GM12892 (cell line): ENCODE measurements at regions not wholly inside any gene's neighbourhood (a gene's known extent, or its start where the extent isn't known, plus 50 kb on each side); places are given as distances from the start of the nearest gene placed in this dataset.

Source experiments
- POLR2A ChIP-seq: IDR thresholded peaks from 2 replicates; pipeline ENCODE4 v1.6.1; 2011; ENCODE audit warnings: low read depth, low read length, control low read depth
- POLR2AphosphoS5 ChIP-seq: IDR thresholded peaks from 2 replicates; pipeline ENCODE4 v1.6.1; 2011; ENCODE audit warnings: low read depth, low read length, control low read depth
- TAF1 ChIP-seq: IDR thresholded peaks from 2 replicates; pipeline ENCODE4 v1.6.1; 2011; ENCODE audit warnings: low read depth, mild to moderate bottlenecking, control low read depth, low read length, borderline replicate concordance

DNA sequence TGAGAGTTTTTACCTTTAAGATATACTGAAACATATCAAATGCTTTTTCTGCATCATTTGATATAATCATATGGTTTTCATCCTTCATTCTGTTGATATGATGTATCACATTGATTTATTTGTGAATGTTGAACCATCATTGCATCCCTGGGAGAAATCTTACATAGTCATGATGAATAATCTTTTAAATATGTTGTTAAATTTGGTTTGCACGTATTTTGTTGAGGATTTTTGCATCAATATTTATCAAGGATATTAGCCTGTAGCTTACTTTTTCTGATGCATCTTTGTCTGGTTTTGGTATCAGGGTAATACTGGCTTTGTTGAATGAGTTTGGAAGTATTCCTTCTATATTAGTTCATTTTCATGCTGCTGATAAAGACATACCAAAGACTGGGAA lies 541.4 kb downstream of the TLL1 start:
- TF ChIP-seq TAF1 = no peak
- TF ChIP-seq POLR2AphosphoS5 = no peak
- no peak for TF ChIP-seq POLR2A
